ENCODE measurements at regions not wholly inside any gene's neighbourhood (a gene's known extent, or its start where the extent isn't known, plus 50 kb on each side); places are given as distances from the start of the nearest gene placed in this dataset.

DNA sequence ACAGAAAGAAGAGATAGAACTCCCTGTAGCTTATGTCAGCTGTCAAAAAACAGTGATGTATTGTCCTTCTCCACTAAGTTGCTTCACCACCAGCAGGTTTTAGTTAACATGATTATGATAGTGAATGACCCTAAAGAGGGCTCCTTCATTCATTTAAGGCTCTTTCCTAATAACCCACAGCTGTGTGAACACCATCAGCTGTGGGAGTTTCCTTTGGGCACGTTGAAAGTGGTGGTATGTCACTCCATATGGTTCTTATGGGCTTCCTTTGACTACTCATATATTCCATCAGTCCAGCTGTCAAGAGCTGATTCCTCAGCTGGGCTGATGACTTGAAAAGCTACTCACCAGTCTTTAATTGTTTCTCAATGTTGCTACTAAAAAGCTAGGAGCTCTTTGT lies 210.3 kb downstream of the UBE2E3 start:
- Mint-ChIP-seq H3K27me3 (ENCODE audit: insufficient read depth, low read depth) (no peaks in the 10 kb centered on the region), H3K9me3 (no peaks in the 10 kb centered on the region), H3K4me1 (peaks cover 8% of the 10 kb centered on the region), H3K27ac (no peak overlapping the region), H3K4me3 (no peak overlapping the region), H3K36me3 (no peaks in the 10 kb centered on the region)
- Histone ChIP-seq H3F3A (ENCODE audit: low read depth) (no peaks in the 10 kb centered on the region), H3K4me3 (no peak overlapping the region), H3K27ac (no peak overlapping the region), H4K20me1 (ENCODE audit: low read depth) (no peaks in the 10 kb centered on the region), H2AFZ (replicated peaks) (peak overlapping the region; percentile 61), H3K79me2 (ENCODE audit: low read depth) (no peaks in the 10 kb centered on the region), H3K9me3 (ENCODE audit: low read depth) (no peaks in the 10 kb centered on the region), H3K36me3 (no peaks in the 10 kb centered on the region), H3K4me2 (peak overlapping the region; percentile 34), H3K9ac (no peak overlapping the region), H3K27me3 (no peaks in the 10 kb centered on the region), H3K4me1 (peaks cover 18% of the 10 kb centered on the region)
- DNase-seq (ENCODE audit: low spot score): peak; percentile 13
- TF ChIP-seq EZH2 (IDR thresholded peaks at IDR 0.05): no peak
- TF ChIP-seq EZH2phosphoT487 (IDR thresholded peaks at IDR 0.05): no peak
- TF ChIP-seq, protein P1, sequence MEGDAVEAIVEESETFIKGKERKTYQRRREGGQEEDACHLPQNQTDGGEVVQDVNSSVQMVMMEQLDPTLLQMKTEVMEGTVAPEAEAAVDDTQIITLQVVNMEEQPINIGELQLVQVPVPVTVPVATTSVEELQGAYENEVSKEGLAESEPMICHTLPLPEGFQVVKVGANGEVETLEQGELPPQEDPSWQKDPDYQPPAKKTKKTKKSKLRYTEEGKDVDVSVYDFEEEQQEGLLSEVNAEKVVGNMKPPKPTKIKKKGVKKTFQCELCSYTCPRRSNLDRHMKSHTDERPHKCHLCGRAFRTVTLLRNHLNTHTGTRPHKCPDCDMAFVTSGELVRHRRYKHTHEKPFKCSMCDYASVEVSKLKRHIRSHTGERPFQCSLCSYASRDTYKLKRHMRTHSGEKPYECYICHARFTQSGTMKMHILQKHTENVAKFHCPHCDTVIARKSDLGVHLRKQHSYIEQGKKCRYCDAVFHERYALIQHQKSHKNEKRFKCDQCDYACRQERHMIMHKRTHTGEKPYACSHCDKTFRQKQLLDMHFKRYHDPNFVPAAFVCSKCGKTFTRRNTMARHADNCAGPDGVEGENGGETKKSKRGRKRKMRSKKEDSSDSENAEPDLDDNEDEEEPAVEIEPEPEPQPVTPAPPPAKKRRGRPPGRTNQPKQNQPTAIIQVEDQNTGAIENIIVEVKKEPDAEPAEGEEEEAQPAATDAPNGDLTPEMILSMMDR (IDR thresholded peaks at IDR 0.05): no peak

DNA sequence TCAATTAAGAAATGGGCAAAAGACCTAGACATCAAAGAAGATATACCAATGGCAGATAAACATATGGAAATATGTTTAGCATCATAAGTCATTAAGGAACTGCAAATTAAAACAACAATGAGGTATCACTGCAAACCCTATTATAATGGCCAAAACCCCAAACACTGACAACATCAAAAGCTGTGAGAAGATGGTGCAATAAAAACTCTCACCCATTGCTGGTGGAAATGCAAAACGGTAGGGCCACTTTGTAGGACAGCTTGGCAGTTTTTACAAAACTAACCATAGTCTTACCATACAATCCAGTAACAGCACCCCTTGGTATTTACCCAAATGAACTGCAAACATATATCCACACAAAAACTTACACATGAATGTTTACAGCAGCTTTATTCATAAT lies 213.1 kb downstream of the UBE2E3 start:
- Histone ChIP-seq H3K4me2 (no peak overlapping the region), H3K4me3 (no peak overlapping the region), H3K4me1 (peaks cover 18% of the 10 kb centered on the region), H3F3A (ENCODE audit: low read depth) (no peaks in the 10 kb centered on the region), H3K36me3 (no peaks in the 10 kb centered on the region), H3K9ac (no peak overlapping the region), H3K27me3 (no peaks in the 10 kb centered on the region), H4K20me1 (ENCODE audit: low read depth) (no peaks in the 10 kb centered on the region), H3K27ac (no peak overlapping the region), H3K9me3 (ENCODE audit: low read depth) (no peaks in the 10 kb centered on the region), H2AFZ (replicated peaks) (no peak overlapping the region), H3K79me2 (ENCODE audit: low read depth) (no peaks in the 10 kb centered on the region)
- no peak for DNase-seq (ENCODE audit: low spot score)
- Mint-ChIP-seq H3K27ac (no peak overlapping the region), H3K36me3 (no peaks in the 10 kb centered on the region), H3K4me3 (no peak overlapping the region), H3K27me3 (ENCODE audit: insufficient read depth, low read depth) (no peaks in the 10 kb centered on the region), H3K4me1 (peaks cover 7% of the 10 kb centered on the region), H3K9me3 (no peaks in the 10 kb centered on the region)
- no peak for TF ChIP-seq EZH2phosphoT487 (IDR thresholded peaks at IDR 0.05)
- TF ChIP-seq, protein P1 (IDR thresholded peaks at IDR 0.05): no peak
- TF ChIP-seq EZH2 (IDR thresholded peaks at IDR 0.05): no peak

DNA sequence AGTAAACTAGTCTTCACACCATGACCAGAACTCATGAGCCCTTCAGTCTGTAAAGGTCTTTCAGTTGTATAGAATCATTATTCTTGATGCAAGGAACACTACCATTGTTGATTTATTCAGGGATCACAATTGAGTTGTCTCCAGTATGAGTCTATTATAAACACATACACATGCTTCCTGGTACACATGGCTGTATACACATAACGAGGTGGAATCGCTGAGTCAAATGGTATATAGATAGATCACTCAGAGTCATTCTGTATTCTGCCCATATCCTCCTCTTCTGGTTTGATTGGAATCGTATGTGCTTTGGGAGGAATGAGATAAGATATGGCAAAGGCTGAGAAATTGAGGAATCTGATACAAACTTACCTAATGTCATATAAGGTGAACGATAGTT lies 216.0 kb downstream of the UBE2E3 start:
- TF ChIP-seq EZH2 (IDR thresholded peaks at IDR 0.05) (no peak), EZH2phosphoT487 (IDR thresholded peaks at IDR 0.05) (no peak)
- TF ChIP-seq, protein P1 (IDR thresholded peaks at IDR 0.05): no peak
- Histone ChIP-seq H3K9ac (no peak overlapping the region), H3K36me3 (no peaks in the 10 kb centered on the region), H3K4me3 (no peak overlapping the region), H3K27ac (no peak overlapping the region), H3K9me3 (ENCODE audit: low read depth) (no peaks in the 10 kb centered on the region), H4K20me1 (ENCODE audit: low read depth) (no peaks in the 10 kb centered on the region), H3K27me3 (no peaks in the 10 kb centered on the region), H2AFZ (replicated peaks) (no peak overlapping the region), H3K79me2 (ENCODE audit: low read depth) (no peaks in the 10 kb centered on the region), H3K4me2 (no peak overlapping the region), H3F3A (ENCODE audit: low read depth) (no peaks in the 10 kb centered on the region), H3K4me1 (peaks cover 5% of the 10 kb centered on the region)
- Mint-ChIP-seq H3K9me3 (no peaks in the 10 kb centered on the region), H3K4me1 (no peaks in the 10 kb centered on the region), H3K27me3 (ENCODE audit: insufficient read depth, low read depth) (peaks cover 3% of the 10 kb centered on the region), H3K27ac (no peak overlapping the region), H3K4me3 (no peak overlapping the region), H3K36me3 (no peaks in the 10 kb centered on the region)
- DNase-seq (ENCODE audit: low spot score): no peak

Data from neural progenitor cell (in vitro differentiated cells).